Activated CD8-positive, alpha-beta memory T cell treated with anti-CD3 and anti-CD28 coated beads for 36 hours (primary cell): ENCODE measurements at regions not wholly inside any gene's neighbourhood (a gene's known extent, or its start where the extent isn't known, plus 50 kb on each side); places are given as distances from the start of the nearest gene placed in this dataset.
"Not testable (repeated sequence)": the region's sequence is repeated elsewhere in the genome, so short reads cannot be mapped to it uniquely, and the experiment has no call there.

Experiments used
- CTCF ChIA-PET: fragments of 350-600 bp; sonication (Branson Sonifier 250); formaldehyde crosslinking; loops from one replicate; lab custom pipeline; 2021; ENCODE audit warnings: antibody characterized with exemption; lab: Charles Lee
- POLR2A ChIA-PET: fragments of 350-600 bp; sonication (Branson Sonifier 250); formaldehyde crosslinking; loops from one replicate; lab custom pipeline; 2021; ENCODE audit warnings: antibody characterized with exemption; lab: Charles Lee

GRCh38 chr12:76292891-76293290, 55.3 kb downstream of the BBS10 start:
- CTCF ChIA-PET, POLR2A ChIA-PET: not testable (repeated sequence)

- POLR2A ChIA-PET, CTCF ChIA-PET: not testable (repeated sequence)
Measured at GRCh38 chr12:76292305-76292704, 55.9 kb downstream of the BBS10 start.

DNA sequence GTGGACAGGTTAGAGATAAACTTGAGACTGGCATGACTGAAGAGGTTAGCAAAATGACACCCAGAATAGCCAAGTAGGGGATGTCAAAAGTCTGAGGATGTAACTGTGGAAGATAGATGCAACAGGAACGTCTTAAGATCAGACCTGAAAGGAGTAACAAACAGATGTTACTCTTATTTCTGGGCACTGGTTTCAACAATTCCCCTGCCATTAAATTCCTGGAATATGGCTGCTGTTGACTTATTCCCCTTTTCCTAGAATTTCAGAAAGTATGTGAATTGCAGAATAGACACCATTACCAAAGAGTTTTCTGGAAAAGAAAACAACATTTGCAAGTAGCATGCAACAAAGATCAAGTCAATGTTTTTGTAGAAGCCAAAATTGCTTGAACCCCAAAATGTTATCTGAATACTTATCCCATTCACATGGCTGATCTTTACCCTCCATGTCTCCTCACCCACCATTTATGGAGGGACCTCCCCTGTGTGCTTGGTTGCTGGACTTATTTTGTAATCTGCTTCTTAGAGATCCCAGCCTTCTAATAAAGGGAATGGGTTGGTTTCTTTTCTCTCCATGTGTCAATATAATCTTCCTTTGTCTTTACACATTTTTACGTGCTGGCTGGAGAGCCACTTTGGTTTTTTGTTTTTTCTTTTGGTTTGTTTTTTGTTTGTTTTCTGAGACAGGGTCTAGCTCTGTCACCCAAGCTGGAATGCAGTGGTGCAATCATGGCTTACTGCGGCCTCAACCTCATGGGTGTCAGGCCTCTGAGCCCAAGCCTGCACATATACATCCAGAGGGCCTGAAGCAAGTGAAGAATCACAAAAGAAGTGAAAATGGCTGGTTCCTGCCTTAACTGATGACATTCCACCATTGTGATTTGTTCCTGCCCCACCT, 57.0 kb downstream of the BBS10 start:
- ChIA-PET POLR2A (no interaction called here), CTCF (no interaction called here)

DNA sequence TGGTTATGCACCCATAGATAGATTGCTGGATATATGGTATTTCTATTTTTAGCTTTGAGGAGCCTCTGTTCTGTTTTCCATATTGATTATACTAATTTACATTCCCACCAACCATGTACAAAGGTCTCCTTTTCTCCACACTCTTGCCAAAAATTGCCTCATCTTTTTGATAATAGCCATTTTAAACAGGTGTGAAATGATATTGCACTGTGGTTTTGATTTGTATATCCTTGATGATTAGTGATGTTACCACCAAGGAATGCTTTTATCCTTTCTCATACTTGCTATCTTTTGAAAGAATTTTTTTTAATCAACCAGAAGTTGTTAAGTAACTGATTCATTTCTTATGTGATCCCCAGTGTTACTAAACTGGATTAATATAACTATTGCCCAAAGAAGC, 60.0 kb downstream of the BBS10 start:
- ChIA-PET CTCF (no interaction called here), POLR2A (no interaction called here)

- ChIA-PET CTCF (no interaction called here), POLR2A (no interaction called here)
Measured at GRCh38 chr12:76284816-76285750, 63.1 kb downstream of the BBS10 start.

GRCh38 chr12:76282744-76283143, 65.5 kb downstream of the BBS10 start:
- ChIA-PET CTCF (no interaction called here), POLR2A (no interaction called here)

DNA sequence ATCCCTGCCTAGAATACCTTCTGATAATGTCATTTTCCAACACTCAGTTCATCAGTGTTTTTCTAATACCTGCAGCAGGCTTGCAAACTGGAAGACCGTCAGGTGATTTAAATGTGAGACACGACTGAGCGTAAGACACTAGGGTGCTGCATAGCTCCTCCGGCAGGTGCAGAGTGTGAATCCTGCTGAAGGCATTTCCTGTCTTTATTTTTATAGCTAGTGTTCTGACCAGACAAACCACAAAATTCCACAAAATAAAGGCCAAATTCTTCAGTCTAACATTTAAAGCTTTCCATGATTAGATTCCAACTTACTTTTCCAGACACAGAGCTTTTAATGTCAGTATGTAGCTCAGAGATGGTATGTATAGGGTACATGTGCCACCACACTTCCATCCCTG, 70.7 kb downstream of the BBS10 start:
- ChIA-PET POLR2A (no interaction called here), CTCF (interaction anchor here (1.4 kb wide), 1 partner anchor 11 kb away, joined by 3 read pairs; no protein-coding TSS in a partner anchor)

- POLR2A ChIA-PET, result no interaction called here
- CTCF ChIA-PET, result interaction anchor here (1.4 kb wide), 1 partner anchor 10 kb away, joined by 3 read pairs; no protein-coding TSS in a partner anchor
Measured at GRCh38 chr12:76276499-76277151, 71.6 kb downstream of the BBS10 start.

GRCh38 chr12:76275511-76276093, 72.6 kb downstream of the BBS10 start:
- POLR2A ChIA-PET, result no interaction called here
- CTCF ChIA-PET, result interaction anchor here (1.2 kb wide), 1 partner anchor 115 kb away, joined by 3 read pairs; no protein-coding TSS in a partner anchor

GRCh38 chr12:76274420-76275083, 73.7 kb downstream of the BBS10 start:
- CTCF ChIA-PET, result interaction anchor here (1.2 kb wide), 1 partner anchor 114 kb away, joined by 3 read pairs; no protein-coding TSS in a partner anchor
- POLR2A ChIA-PET, result no interaction called here

DNA sequence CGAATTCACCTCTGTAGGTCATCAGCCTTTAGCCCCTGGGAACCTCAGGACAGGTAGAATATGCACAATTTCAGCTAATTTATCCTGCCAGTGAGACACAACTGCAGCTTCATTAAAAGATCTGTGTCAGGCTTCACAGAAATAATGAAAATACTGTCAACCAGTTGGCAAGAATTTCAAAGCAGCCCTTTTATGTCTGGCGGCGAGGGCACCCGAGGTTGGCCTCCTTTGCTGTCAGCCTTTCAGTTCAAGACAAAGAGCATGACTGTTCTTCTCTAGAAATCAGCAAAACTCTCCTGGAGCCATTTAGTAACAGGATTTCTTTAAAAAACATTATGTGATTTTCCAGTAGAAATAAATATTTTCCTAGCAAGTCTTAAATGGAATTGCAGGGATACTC, 75.9 kb downstream of the BBS10 start:
- POLR2A ChIA-PET, result no interaction called here
- CTCF ChIA-PET, result no interaction called here

DNA sequence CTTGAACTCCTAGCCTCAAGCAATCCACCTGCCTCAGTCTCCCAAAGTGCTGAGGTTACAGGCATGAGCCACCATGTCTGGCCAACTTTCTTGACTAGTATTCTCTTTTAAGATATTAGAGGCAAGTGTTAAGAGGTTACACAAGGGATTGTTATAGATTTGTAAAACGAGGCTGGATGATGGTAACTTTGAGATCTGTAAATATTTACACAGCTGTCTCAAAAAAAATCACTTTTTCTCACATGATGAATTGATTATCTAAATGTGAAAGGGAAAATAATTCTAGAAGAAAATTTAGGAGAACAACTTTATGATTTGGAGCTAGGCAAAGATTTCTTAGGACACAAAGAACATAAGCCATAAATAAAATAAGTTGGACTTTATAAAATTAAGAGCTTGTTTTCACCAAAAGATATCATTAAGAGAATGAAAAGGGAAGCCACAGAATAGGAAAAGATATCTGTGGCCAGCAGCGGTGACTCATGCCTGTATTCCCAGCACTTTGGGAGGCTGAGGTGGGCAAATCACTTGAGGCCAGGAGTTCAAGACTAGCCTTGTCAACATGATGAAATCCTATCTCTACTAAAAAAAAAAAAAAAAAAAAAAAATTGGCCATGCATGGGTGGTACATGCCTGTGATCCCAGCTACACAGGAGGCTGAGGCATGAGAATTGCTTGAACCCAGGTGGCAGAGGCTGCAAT, 77.4 kb downstream of the BBS10 start:
- ChIA-PET CTCF (interaction anchor here (0.7 kb wide), 1 partner anchor 337 kb away, joined by 3 read pairs; no protein-coding TSS in a partner anchor), POLR2A (no interaction called here)

DNA sequence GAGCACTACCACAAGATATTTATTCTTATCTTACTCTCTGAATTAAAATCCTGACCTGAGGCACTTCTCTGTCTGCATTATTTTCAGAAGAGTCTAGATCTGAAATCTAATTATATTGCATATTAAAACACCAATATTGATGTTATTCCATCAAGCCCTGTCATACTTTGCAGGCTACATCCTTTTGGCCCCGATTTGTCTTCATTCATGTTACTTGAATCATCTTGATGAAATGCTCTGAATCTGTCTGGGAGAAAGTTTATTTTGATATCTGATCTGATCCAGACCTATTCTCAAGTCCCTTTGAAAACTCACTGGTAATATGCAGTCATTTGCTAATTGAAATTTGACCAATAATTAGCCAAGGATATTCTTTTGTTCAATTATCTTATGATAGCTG, 79.9 kb downstream of the BBS10 start:
- ChIA-PET POLR2A (no interaction called here), CTCF (no interaction called here)

GRCh38 chr12:76266797-76267196, 81.4 kb downstream of the BBS10 start:
- ChIA-PET CTCF (interaction anchor here (0.8 to 0.9 kb wide), 2 partner anchors 10 to 82 kb away, joined by 3 read pairs; partner anchors contain the start of gene BBS10), POLR2A (interaction anchor here (0.6 kb wide), 2 partner anchors 201 to 1416 kb away, joined by 3 read pairs; no protein-coding TSS in a partner anchor)

DNA sequence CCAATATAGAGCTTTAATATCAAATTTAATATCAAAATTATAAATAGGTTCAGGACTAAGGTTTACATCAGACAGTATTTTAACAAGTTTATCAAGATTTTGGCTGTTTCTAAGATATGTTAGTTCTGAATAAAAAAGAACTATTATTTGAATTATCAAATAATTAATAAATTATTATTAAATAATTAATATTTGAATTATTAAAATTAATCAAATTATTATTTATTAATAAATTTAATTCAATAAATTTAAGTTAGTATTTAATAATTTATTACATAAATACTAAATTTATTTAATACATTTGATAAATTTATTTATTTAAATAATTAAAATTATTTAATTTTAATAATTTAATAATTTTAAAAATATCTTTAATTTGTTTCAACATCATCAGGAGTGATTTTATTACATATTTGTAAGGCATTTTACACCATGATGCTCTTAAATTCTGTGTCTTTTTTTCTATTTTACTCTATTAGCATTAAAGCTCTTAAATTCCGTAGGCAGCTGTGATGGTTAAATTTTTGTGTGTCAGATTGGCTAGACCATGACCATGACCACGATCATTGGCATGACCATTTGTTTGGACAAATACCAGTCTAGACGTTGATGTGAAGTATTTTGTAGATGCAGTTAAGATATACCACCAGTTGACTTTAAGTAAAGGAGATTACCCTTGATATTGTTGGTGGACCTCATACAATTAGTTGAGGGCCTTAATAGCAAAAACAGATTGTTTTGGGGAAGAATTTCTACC, 82.6 kb downstream of the BBS10 start:
- ChIA-PET POLR2A (no interaction called here), CTCF (interaction anchor here (0.8 to 0.9 kb wide), 2 partner anchors 12 to 332 kb away, joined by 3 read pairs; no protein-coding TSS in a partner anchor)

GRCh38 chr12:76264611-76265012, 83.6 kb downstream of the BBS10 start:
- ChIA-PET CTCF (interaction anchor here (0.8 kb wide), 1 partner anchor 331 kb away, joined by 3 read pairs; no protein-coding TSS in a partner anchor), POLR2A (interaction anchor here (0.6 kb wide), 1 partner anchor 53 kb away, joined by 5 read pairs; no protein-coding TSS in a partner anchor)

DNA sequence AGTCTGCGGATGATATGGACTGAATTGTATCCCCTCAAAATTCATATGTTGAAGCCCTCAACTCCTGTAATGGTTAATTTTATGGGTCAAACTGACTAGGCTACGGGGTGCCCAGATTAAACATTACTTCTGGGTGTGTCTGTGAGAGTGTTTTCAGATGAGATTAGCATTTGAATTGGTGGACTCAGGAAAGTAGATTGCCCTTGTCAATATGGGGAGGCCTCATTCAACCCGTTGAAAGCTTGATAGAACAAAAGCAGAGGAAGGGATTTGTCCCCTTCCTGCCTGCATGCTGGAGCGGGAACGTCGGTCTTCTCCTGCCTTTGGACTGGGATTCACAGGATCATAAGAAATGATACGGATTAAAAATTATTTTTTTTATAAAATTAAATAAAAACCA, 84.5 kb downstream of the BBS10 start:
- CTCF ChIA-PET, result no interaction called here

More for the DNA sequence above, 84.5 kb downstream of the BBS10 start:
- POLR2A ChIA-PET, result no interaction called here
